Mesenchymal stem cell (in vitro differentiated cells and primary cell): ENCODE measurements at regions not wholly inside any gene's neighbourhood (a gene's known extent, or its start where the extent isn't known, plus 50 kb on each side); places are given as distances from the start of the nearest gene placed in this dataset.
"Not testable (repeated sequence)": the region's sequence is repeated elsewhere in the genome, so short reads cannot be mapped to it uniquely, and the experiment has no call there.

Source experiments
- DNase-seq: peaks from one replicate; pipeline ENCODE4 v3.0.0-alpha.2; 2013
- H2AFZ ChIP-seq: one replicate; pipeline ENCODE4 v1.6.1; 2013; ENCODE audit warnings: low read depth, mild to moderate bottlenecking, control low read depth, inconsistent platforms, low read length, moderate library complexity
- H2AK5ac ChIP-seq: 2 replicates; pipeline ENCODE4 v1.6.1; 2013; ENCODE audit warnings: low read length, moderate library complexity, mild to moderate bottlenecking, inconsistent platforms; ENCODE audit not compliant: severe bottlenecking
- H2BK120ac ChIP-seq: one replicate; pipeline ENCODE4 v1.6.1; 2013; ENCODE audit warnings: low read depth, mild to moderate bottlenecking, inconsistent platforms, low read length, moderate library complexity
- H2BK12ac ChIP-seq, 2 experiments: one replicate each; pipeline ENCODE4 v1.6.1; 2013; ENCODE audit warnings: inconsistent platforms in 2 of 2, low read length in 2 of 2, mild to moderate bottlenecking in 2 of 2, moderate library complexity in 2 of 2, control low read depth in 1 of 2
- H2BK15ac ChIP-seq: one replicate; pipeline ENCODE4 v1.6.1; 2013; ENCODE audit warnings: mild to moderate bottlenecking, low read depth, inconsistent platforms; ENCODE audit not compliant: poor library complexity, severe bottlenecking
- H2BK5ac ChIP-seq: 2 replicates; pipeline ENCODE4 v1.6.1; 2013; ENCODE audit warnings: low read depth, mild to moderate bottlenecking, low read length, control low read depth, inconsistent platforms; ENCODE audit not compliant: poor library complexity, severe bottlenecking
- H3K14ac ChIP-seq, 2 experiments: one replicate each; pipeline ENCODE4 v1.6.1; 2013; ENCODE audit warnings: inconsistent platforms in 2 of 2, low read length in 2 of 2, control low read depth in 1 of 2, mild to moderate bottlenecking in 1 of 2, moderate library complexity in 1 of 2
- H3K18ac ChIP-seq, 2 experiments: one replicate each; pipeline ENCODE4 v1.6.1; 2013; ENCODE audit warnings: inconsistent platforms in 2 of 2, low read length in 2 of 2, control low read depth in 1 of 2, low read depth in 1 of 2, mild to moderate bottlenecking in 1 of 2
- H3K23ac ChIP-seq, 2 experiments: one replicate each; pipeline ENCODE4 v1.6.1; 2013; ENCODE audit warnings: inconsistent platforms in 2 of 2, low read length in 2 of 2, mild to moderate bottlenecking in 2 of 2, moderate library complexity in 2 of 2, control low read depth in 1 of 2
- H3K27ac ChIP-seq: 2 replicates; pipeline ENCODE4 v1.5.1; 2013; ENCODE audit warnings: mild to moderate bottlenecking, moderate library complexity, low read length, control low read depth, inconsistent platforms; ENCODE audit not compliant: poor library complexity, severe bottlenecking
- H3K27me3 ChIP-seq, 2 experiments: 2 replicates each; pipeline versions ENCODE4 v1.6.1 to v1.7.0; 2013; ENCODE audit warnings: low read length in 2 of 2, mild to moderate bottlenecking in 2 of 2, moderate library complexity in 2 of 2, control low read depth in 1 of 2, inconsistent platforms in 1 of 2; ENCODE audit not compliant: control insufficient read depth in 1 of 2, insufficient read depth in 1 of 2
- H3K36me3 ChIP-seq, 2 experiments: 2 replicates each; pipeline versions ENCODE4 v1.6.1 to v1.7.0; 2013; ENCODE audit warnings: low read length in 2 of 2, control low read depth in 1 of 2, inconsistent platforms in 1 of 2, low read depth in 1 of 2, mild to moderate bottlenecking in 1 of 2; ENCODE audit not compliant: insufficient read depth in 2 of 2, control insufficient read depth in 1 of 2
- H3K4ac ChIP-seq, 2 experiments: one replicate each; pipeline ENCODE4 v1.6.1; 2013; ENCODE audit warnings: inconsistent platforms in 2 of 2, low read length in 2 of 2, mild to moderate bottlenecking in 2 of 2, moderate library complexity in 2 of 2, control low read depth in 1 of 2, low read depth in 1 of 2
- H3K4me1 ChIP-seq: 2 replicates; pipeline ENCODE4 v1.6.1; 2013; ENCODE audit warnings: low read depth, low read length, control low read depth; ENCODE audit not compliant: control insufficient read depth, insufficient read depth
- H3K4me2 ChIP-seq: 2 replicates; pipeline ENCODE4 v1.6.1; 2013; ENCODE audit warnings: low read length, mild to moderate bottlenecking, inconsistent platforms; ENCODE audit not compliant: poor library complexity, severe bottlenecking
- H3K4me3 ChIP-seq, 2 experiments: 2 replicates each; pipeline versions ENCODE4 v1.5.1 to v1.7.0; 2013; ENCODE audit warnings: low read length in 2 of 2, mild to moderate bottlenecking in 2 of 2, control low read depth in 1 of 2, low read depth in 1 of 2; ENCODE audit not compliant: insufficient read depth in 1 of 2
- H3K79me1 ChIP-seq: replicated peaks from 2 replicates; pipeline ENCODE4 v1.6.1; 2013; ENCODE audit warnings: mild to moderate bottlenecking, control low read depth, low read length, inconsistent platforms; ENCODE audit not compliant: poor library complexity, severe bottlenecking
- H3K9ac ChIP-seq: 2 replicates; pipeline ENCODE4 v1.7.0; 2013; ENCODE audit warnings: mild to moderate bottlenecking, low read length, moderate library complexity
- H3K9me3 ChIP-seq: 2 replicates; pipeline ENCODE4 v1.7.0; 2013; ENCODE audit warnings: mild to moderate bottlenecking, low read length; ENCODE audit not compliant: control insufficient read depth
- H4K8ac ChIP-seq: one replicate; pipeline ENCODE4 v1.6.1; 2013; ENCODE audit warnings: inconsistent platforms, mild to moderate bottlenecking, low read length, moderate library complexity
- H4K91ac ChIP-seq: one replicate; pipeline ENCODE4 v1.6.1; 2013; ENCODE audit warnings: mild to moderate bottlenecking, low read length, inconsistent platforms
- WGBS: methylation state at CpG from one replicate; pipeline ENCODE4 v1.1.7; 2013; ENCODE audit warnings: mixed read lengths; 5-methylcytosine and 5-hydroxymethylcytosine counted together

- DNase-seq, H2BK5ac ChIP-seq, H4K8ac ChIP-seq, H3K23ac ChIP-seq, H3K27me3 ChIP-seq, H2BK120ac ChIP-seq, H2BK12ac ChIP-seq, H3K4me2 ChIP-seq, H3K79me1 ChIP-seq, H3K4me3 ChIP-seq, H2AK5ac ChIP-seq, H3K9ac ChIP-seq, H4K91ac ChIP-seq, H3K4me1 ChIP-seq, H3K4ac ChIP-seq, H3K14ac ChIP-seq, H3K18ac ChIP-seq, H3K36me3 ChIP-seq, H3K27ac ChIP-seq, H3K9me3 ChIP-seq, H2AFZ ChIP-seq, H2BK15ac ChIP-seq: not testable (repeated sequence)
- WGBS, result 80% methylated on average over 2 of the region's 8 CpGs
Observed at GRCh38 chr14:106329987-106330774, 803.8 kb downstream of the TMEM121 start.

GRCh38 chr14:106334428-106335109 is 808.2 kb downstream of the TMEM121 start:
- H3K14ac ChIP-seq, H3K79me1 ChIP-seq: not testable (repeated sequence)

GRCh38 chr14:106335110-106335429 is 808.7 kb downstream of the TMEM121 start:
- H3K23ac ChIP-seq, H3K4ac ChIP-seq, H4K91ac ChIP-seq, H3K9ac ChIP-seq, H3K14ac ChIP-seq, H3K4me2 ChIP-seq, H3K4me3 ChIP-seq, H3K4me1 ChIP-seq, H2AFZ ChIP-seq, H2BK15ac ChIP-seq, H2BK120ac ChIP-seq, H3K27ac ChIP-seq, H3K9me3 ChIP-seq, H3K18ac ChIP-seq, H2BK12ac ChIP-seq, H3K79me1 ChIP-seq, H2AK5ac ChIP-seq, H3K36me3 ChIP-seq, H3K27me3 ChIP-seq, H2BK5ac ChIP-seq, DNase-seq, H4K8ac ChIP-seq: not testable (repeated sequence)
- no CpG with 5 or more reads among the region's 6 CpGs for WGBS

More at GRCh38 chr14:106334428-106335109, 808.2 kb downstream of the TMEM121 start:
- not testable (repeated sequence) for H3K27me3 ChIP-seq, H3K4me3 ChIP-seq, H3K4me2 ChIP-seq, H2AFZ ChIP-seq, H2BK15ac ChIP-seq, H3K4ac ChIP-seq, H3K4me1 ChIP-seq, H2BK5ac ChIP-seq, H4K8ac ChIP-seq, H3K18ac ChIP-seq, H2AK5ac ChIP-seq, H3K9me3 ChIP-seq, H3K9ac ChIP-seq, H3K23ac ChIP-seq, H3K36me3 ChIP-seq, H2BK12ac ChIP-seq, H3K27ac ChIP-seq, H2BK120ac ChIP-seq, H4K91ac ChIP-seq, DNase-seq
- WGBS, result no CpG with 5 or more reads among the region's 16 CpGs

GRCh38 chr14:106338775-106339174 is 812.4 kb downstream of the TMEM121 start:
- not testable (repeated sequence) for H3K4me1 ChIP-seq, DNase-seq, H3K18ac ChIP-seq, H3K23ac ChIP-seq, H3K4me3 ChIP-seq, H3K9me3 ChIP-seq, H2BK5ac ChIP-seq, H3K27me3 ChIP-seq, H4K91ac ChIP-seq, H3K9ac ChIP-seq, H3K4me2 ChIP-seq, H3K4ac ChIP-seq, H2AK5ac ChIP-seq, H2AFZ ChIP-seq, H2BK120ac ChIP-seq, H3K27ac ChIP-seq, H2BK12ac ChIP-seq, H3K14ac ChIP-seq, H3K79me1 ChIP-seq, H2BK15ac ChIP-seq, H3K36me3 ChIP-seq, H4K8ac ChIP-seq
- WGBS, result no CpG with 5 or more reads among the region's 15 CpGs
